Hepatocyte (in vitro differentiated cells): ENCODE measurements at regions not wholly inside any gene's neighbourhood (a gene's known extent, or its start where the extent isn't known, plus 50 kb on each side); places are given as distances from the start of the nearest gene placed in this dataset.

Experiments used
- DNase-seq: peaks from one replicate; pipeline ENCODE4 v3.0.0-alpha.2; 2016; ENCODE audit warnings: low spot score
- H2AFZ ChIP-seq: fragments of 200-600 bp; sonication (generic); 2 replicates; pipeline ENCODE4 v1.6.0; 2016; ENCODE audit warnings: antibody characterized with exemption, mild to moderate bottlenecking
- H3K27ac ChIP-seq: fragments of 200-600 bp; sonication (generic); 2 replicates; pipeline ENCODE4 v1.5.1; 2016; ENCODE audit warnings: mild to moderate bottlenecking
- H3K27me3 ChIP-seq: fragments of 200-600 bp; sonication (generic); 2 replicates; pipeline ENCODE4 v1.6.1; 2016
- H3K36me3 ChIP-seq: fragments of 200-600 bp; sonication (generic); replicated peaks from 2 replicates; pipeline ENCODE4 v1.5.1; 2016; ENCODE audit warnings: low read depth; ENCODE audit not compliant: insufficient read depth
- H3K4me1 ChIP-seq: fragments of 200-600 bp; sonication (generic); 2 replicates; pipeline ENCODE4 v1.5.1; 2016; ENCODE audit warnings: mild to moderate bottlenecking, moderate library complexity; ENCODE audit not compliant: insufficient read depth
- H3K4me2 ChIP-seq: fragments of 200-600 bp; sonication (generic); 2 replicates; pipeline ENCODE4 v1.6.0; 2016
- H3K4me3 ChIP-seq: fragments of 200-600 bp; sonication (generic); 2 replicates; pipeline ENCODE4 v1.5.1; 2016; ENCODE audit warnings: mild to moderate bottlenecking
- H3K79me2 ChIP-seq: fragments of 200-600 bp; sonication (generic); 2 replicates; pipeline ENCODE4 v1.6.0; 2017; ENCODE audit warnings: mild to moderate bottlenecking
- H3K9me2 ChIP-seq: fragments of 200-600 bp; sonication (generic); replicated peaks from 2 replicates; pipeline ENCODE4 v1.6.0; 2017; ENCODE audit warnings: mild to moderate bottlenecking; ENCODE audit not compliant: insufficient read depth
- H3K9me3 ChIP-seq: fragments of 200-600 bp; sonication (generic); 2 replicates; pipeline ENCODE4 v1.5.1; 2016; ENCODE audit warnings: low read depth, mild to moderate bottlenecking
- H4K20me1 ChIP-seq: fragments of 200-600 bp; sonication (generic); 2 replicates; pipeline ENCODE4 v1.6.0; 2016; ENCODE audit warnings: mild to moderate bottlenecking; ENCODE audit not compliant: insufficient read depth, poor library complexity, severe bottlenecking
- CTCF ChIP-seq: fragments of 200-600 bp; sonication (generic); IDR thresholded peaks from 2 replicates; pipeline ENCODE4 v1.5.1; 2016; ENCODE audit warnings: antibody characterized with exemption, mild to moderate bottlenecking; ENCODE audit not compliant: poor library complexity
- EZH2 ChIP-seq: fragments of 200-600 bp; sonication (generic); IDR thresholded peaks from 2 replicates; pipeline ENCODE4 v1.6.1; 2016; ENCODE audit warnings: antibody characterized with exemption, mild to moderate bottlenecking, borderline replicate concordance
- EZH2phosphoT487 ChIP-seq: fragments of 200-600 bp; sonication (generic); IDR thresholded peaks from one replicate; pipeline ENCODE4 v1.6.1; 2018; ENCODE audit warnings: antibody characterized with exemption, mild to moderate bottlenecking, low read depth, moderate library complexity; ENCODE audit not compliant: unreplicated experiment, severe bottlenecking
- WGBS: methylation state at CpG from one replicate; pipeline ENCODE4 v1.1.6; 2016; ENCODE audit warnings: low lambda C conversion rate; ENCODE audit errors: missing lambda C conversion rate; 5-methylcytosine and 5-hydroxymethylcytosine counted together

- TF ChIP-seq EZH2 = no peak
- no peak for TF ChIP-seq EZH2phosphoT487
- TF ChIP-seq CTCF = no peak
- no peaks in the 10 kb centered on the region for H3K9me2 ChIP-seq
- H3K9me3 ChIP-seq = no peaks in the 10 kb centered on the region
- no peaks in the 10 kb centered on the region for H4K20me1 ChIP-seq
- 43% methylated on average over 5 of the region's 5 CpGs for WGBS
- no peaks in the 10 kb centered on the region for H3K27me3 ChIP-seq
- H3K27ac ChIP-seq = peak overlapping the region; percentile 89
- H3K4me3 ChIP-seq = no peak overlapping the region
- H3K36me3 ChIP-seq = no peaks in the 10 kb centered on the region
- H3K79me2 ChIP-seq = peaks cover 22% of the 10 kb centered on the region
- peaks cover 24% of the 10 kb centered on the region for H3K4me1 ChIP-seq
- H2AFZ ChIP-seq = no peak overlapping the region
- H3K4me2 ChIP-seq = peak overlapping the region; percentile 76
- no peak for DNase-seq
These were observed 135.3 kb downstream of the HFE start for GRCh38 chr6:26222571-26222970.

- TF ChIP-seq EZH2 = no peak
- TF ChIP-seq CTCF = no peak
- TF ChIP-seq EZH2phosphoT487 = no peak
- Histone ChIP-seq H3K9me2 (no peaks in the 10 kb centered on the region), H2AFZ (peak overlapping the region; percentile 16), H3K4me2 (peak overlapping the region; percentile 76), H3K27me3 (no peaks in the 10 kb centered on the region), H4K20me1 (no peaks in the 10 kb centered on the region), H3K4me1 (peaks cover 24% of the 10 kb centered on the region), H3K79me2 (peaks cover 22% of the 10 kb centered on the region), H3K36me3 (no peaks in the 10 kb centered on the region), H3K27ac (peak overlapping the region; percentile 89), H3K4me3 (peak overlapping the region; percentile 14), H3K9me3 (no peaks in the 10 kb centered on the region)
- WGBS = 8% methylated on average over 7 of the region's 7 CpGs
- DNase-seq = no peak
These were observed 136.0 kb downstream of the HFE start for GRCh38 chr6:26223228-26223627.

GRCh38 chr6:26223650-26224546 is 136.7 kb downstream of the HFE start:
- WGBS = 1% methylated on average over 26 of the region's 26 CpGs
- Histone ChIP-seq H4K20me1 (no peaks in the 10 kb centered on the region), H3K9me3 (no peaks in the 10 kb centered on the region), H3K4me3 (peak overlapping the region; percentile 14), H3K36me3 (no peaks in the 10 kb centered on the region), H3K4me1 (peaks cover 24% of the 10 kb centered on the region), H2AFZ (peak overlapping the region; percentile 16), H3K79me2 (peaks cover 22% of the 10 kb centered on the region), H3K9me2 (no peaks in the 10 kb centered on the region), H3K27ac (peak overlapping the region; percentile 95), H3K27me3 (no peaks in the 10 kb centered on the region), H3K4me2 (peak overlapping the region; percentile 76)
- TF ChIP-seq CTCF = no peak
- TF ChIP-seq EZH2 = no peak
- no peak for TF ChIP-seq EZH2phosphoT487
- DNase-seq = peak; percentile 93
